HG03442 (cell line): ENCODE measurements at regions not wholly inside any gene's neighbourhood (a gene's known extent, or its start where the extent isn't known, plus 50 kb on each side); places are given as distances from the start of the nearest gene placed in this dataset.

Source experiments
- ATAC-seq: cut with Tn5 transposase; IDR thresholded peaks from one replicate; pipeline ENCODE4 v1.9.1; 2021; ENCODE audit warnings: mild to moderate bottlenecking, moderate library complexity; ENCODE audit not compliant: unreplicated experiment

- ATAC-seq, result no peak
These were observed 57.3 kb downstream of the HHEX start for GRCh38 chr10:92747066-92747465.

GRCh38 chr10:92747600-92747999 is 57.8 kb downstream of the HHEX start:
- ATAC-seq, result no peak

- no peak for ATAC-seq
These were observed 61.2 kb downstream of the HHEX start for GRCh38 chr10:92750791-92751533.

- no peak for ATAC-seq
These were observed 61.7 kb downstream of the HHEX start for GRCh38 chr10:92751534-92751811.

- no peak for ATAC-seq
These were observed 62.1 kb downstream of the HHEX start for GRCh38 chr10:92751827-92752226.

GRCh38 chr10:92753865-92754264 is 64.1 kb downstream of the HHEX start:
- ATAC-seq, result no peak

GRCh38 chr10:92755725-92756124 is 66.0 kb downstream of the HHEX start:
- ATAC-seq, result no peak

- peak; percentile 73 for ATAC-seq
These were observed 66.7 kb downstream of the HHEX start for GRCh38 chr10:92756201-92757065.

- peak; percentile 72 for ATAC-seq
These were observed 67.4 kb downstream of the HHEX start for GRCh38 chr10:92757066-92757710.

- ATAC-seq, result no peak
These were observed 68.0 kb downstream of the HHEX start for GRCh38 chr10:92757711-92758104.

GRCh38 chr10:92758594-92758993 is 68.8 kb downstream of the HHEX start:
- ATAC-seq, result no peak

GRCh38 chr10:92760609-92761008 is 70.9 kb downstream of the HHEX start:
- ATAC-seq, result no peak

- ATAC-seq, result no peak
These were observed 71.8 kb downstream of the HHEX start for GRCh38 chr10:92761571-92761970.

- no peak for ATAC-seq
These were observed 73.9 kb downstream of the HHEX start for GRCh38 chr10:92763634-92764155.

GRCh38 chr10:92766451-92766850 is 76.7 kb downstream of the HHEX start:
- ATAC-seq, result no peak

- no peak for ATAC-seq
These were observed 78.3 kb downstream of the HHEX start for GRCh38 chr10:92768104-92768503.

- no peak for ATAC-seq
These were observed 74.5 kb upstream of the EXOC6 start for GRCh38 chr10:92773776-92774175.

- no peak for ATAC-seq
These were observed 70.2 kb upstream of the EXOC6 start for GRCh38 chr10:92778091-92778490.

GRCh38 chr10:92785118-92785517 is 63.2 kb upstream of the EXOC6 start:
- no peak for ATAC-seq

GRCh38 chr10:92787557-92788152 is 60.7 kb upstream of the EXOC6 start:
- no peak for ATAC-seq

GRCh38 chr10:92789067-92789466 is 59.3 kb upstream of the EXOC6 start:
- ATAC-seq, result no peak
